ENCODE measurements at regions not wholly inside any gene's neighbourhood (a gene's known extent, or its start where the extent isn't known, plus 50 kb on each side); places are given as distances from the start of the nearest gene placed in this dataset.
"Not testable (repeated sequence)": the region's sequence is repeated elsewhere in the genome, so short reads cannot be mapped to it uniquely, and the experiment has no call there.

GRCh38 chr15:22639983-22640382 is 146.5 kb upstream of the NIPA1 start:
- POLR2A ChIA-PET; H3K9me1 ChIP-seq (ENCODE audit: control insufficient read depth, insufficient read depth, low read length); CTCF ChIA-PET (ENCODE audit: low intra/inter-chr PET ratio); H3K4me2 ChIP-seq (ENCODE audit: insufficient read depth, low read length); intact Hi-C loops (cut with micrococcal nuclease); H3K27ac ChIP-seq (ENCODE audit: extremely low read depth, low read depth, low read length); FAIRE-seq; in situ Hi-C loops (cut with MboI); H3K36me3 ChIP-seq (ENCODE audit: control insufficient read depth, insufficient read depth, low read length); H4K20me1 ChIP-seq (replicated peaks; ENCODE audit: control insufficient read depth, insufficient read depth, low read length); H3K79me2 ChIP-seq (ENCODE audit: control insufficient read depth, insufficient read depth, low read length); H2AFZ ChIP-seq (ENCODE audit: low read depth, low read length); H3K27me3 ChIP-seq (ENCODE audit: control insufficient read depth in 2 of 2, insufficient read depth in 2 of 2, low read length in 2 of 2); H3K9ac ChIP-seq (ENCODE audit: insufficient read depth in 1 of 2, low read depth in 2 of 2, low read length in 2 of 2); H3K9me3 ChIP-seq (replicated peaks; ENCODE audit: control insufficient read depth, insufficient read depth, low read depth, low read length); H3K4me1 ChIP-seq (replicated peaks in 1 of 2; ENCODE audit: control insufficient read depth in 2 of 2, insufficient read depth in 2 of 2, low read length in 2 of 2); H3K4me3 ChIP-seq; BruUV-seq (replicated peaks): not testable (repeated sequence)
- 8% methylated on average over 2 of the region's 2 CpGs for WGBS (ENCODE audit: insufficient coverage, low coverage, missing lambda C conversion rate)
- ATAC-seq (peak; percentile 69), DNase-seq (ENCODE audit: extremely low read depth in 1 of 4, low spot score in 3 of 4) (peak in 1 of 4 experiments; percentile 5)

GRCh38 chr15:22649458-22649857 is 137.0 kb upstream of the NIPA1 start:
- H3K36me3 ChIP-seq (ENCODE audit: control insufficient read depth, insufficient read depth, low read length); FAIRE-seq; H3K9me3 ChIP-seq (replicated peaks; ENCODE audit: control insufficient read depth, insufficient read depth, low read depth, low read length); H3K4me1 ChIP-seq (replicated peaks in 1 of 2; ENCODE audit: control insufficient read depth in 2 of 2, insufficient read depth in 2 of 2, low read length in 2 of 2); intact Hi-C loops (cut with micrococcal nuclease); H3K4me2 ChIP-seq (ENCODE audit: insufficient read depth, low read length); H3K27me3 ChIP-seq (ENCODE audit: control insufficient read depth in 2 of 2, insufficient read depth in 2 of 2, low read length in 2 of 2); H4K20me1 ChIP-seq (replicated peaks; ENCODE audit: control insufficient read depth, insufficient read depth, low read length); POLR2A ChIA-PET; H3K4me3 ChIP-seq; in situ Hi-C loops (cut with MboI); H3K79me2 ChIP-seq (ENCODE audit: control insufficient read depth, insufficient read depth, low read length); H3K9ac ChIP-seq (ENCODE audit: insufficient read depth in 1 of 2, low read depth in 2 of 2, low read length in 2 of 2); BruUV-seq (replicated peaks); H3K9me1 ChIP-seq (ENCODE audit: control insufficient read depth, insufficient read depth, low read length); H3K27ac ChIP-seq (ENCODE audit: extremely low read depth, low read depth, low read length): not testable (repeated sequence)
- peak; percentile 27 for TF ChIP-seq MEIS2 (IDR thresholded peaks at IDR 0.05; ENCODE audit: partially characterized antibody)
- peak; percentile 66 for TF ChIP-seq PKNOX1 (IDR thresholded peaks at IDR 0.05)
- ATAC-seq (peak; percentile 72), DNase-seq (ENCODE audit: extremely low read depth in 1 of 4, low spot score in 3 of 4) (peak in 1 of 4 experiments; percentile 28)
- WGBS (ENCODE audit: insufficient coverage, low coverage, missing lambda C conversion rate), result 6% methylated on average over 4 of the region's 4 CpGs
- H2AFZ ChIP-seq (ENCODE audit: low read depth, low read length), result peak overlapping the region; percentile 59; the same call in 1 of the 2 replicates
- CTCF ChIA-PET (ENCODE audit: low intra/inter-chr PET ratio), result interaction anchor here (0.6 kb wide), 1 partner anchor 431 kb away, joined by 3 read pairs; no protein-coding TSS in a partner anchor

All from K562 (cell line).